ENCODE measurements at regions not wholly inside any gene's neighbourhood (a gene's known extent, or its start where the extent isn't known, plus 50 kb on each side); places are given as distances from the start of the nearest gene placed in this dataset.

- DNase-seq (ENCODE audit: low read depth in 2 of 2) = no peak
- Histone ChIP-seq H3K9me3 (ENCODE audit: control insufficient read depth, insufficient read depth, low read depth, low read length) (no peaks in the 10 kb centered on the region), H3K27ac (ENCODE audit: insufficient read depth, low read length) (no peak overlapping the region), H3K4me2 (ENCODE audit: extremely low read depth, insufficient read depth, low read length) (no peak overlapping the region), H3K4me1 (ENCODE audit: control insufficient read depth, extremely low read depth, insufficient read depth, low read length) (no peaks in the 10 kb centered on the region), H3K36me3 (ENCODE audit: control insufficient read depth, insufficient read depth, low read length) (no peaks in the 10 kb centered on the region), H3K9ac (ENCODE audit: insufficient read depth, low read length) (no peak overlapping the region), H3K79me2 (ENCODE audit: control insufficient read depth, insufficient read depth, low read length) (no peaks in the 10 kb centered on the region), H3K4me3 (replicated peaks in 1 of 4; ENCODE audit: control extremely low read depth in 1 of 4, insufficient read depth in 1 of 4, low read depth in 3 of 4, low read length in 4 of 4) (no peak overlapping the region), H4K20me1 (ENCODE audit: control insufficient read depth, extremely low read depth, insufficient read depth, low read length) (no peaks in the 10 kb centered on the region), H3K27me3 (ENCODE audit: control insufficient read depth, insufficient read depth, low read length) (peaks cover 2% of the 10 kb centered on the region), H2AFZ (ENCODE audit: low read length) (no peak overlapping the region)
- no peak for TF ChIP-seq CTCF (conservative IDR thresholded peaks at IDR 0.05 in 1 of 2, IDR thresholded peaks at IDR 0.05 in 1 of 2; ENCODE audit: low read depth in 1 of 2, low read length in 2 of 2)
- TF ChIP-seq EZH2 (IDR thresholded peaks at IDR 0.05; ENCODE audit: low read length, missing control alignments) = no peak
These were observed 306.6 kb upstream of the EXOC2 start for GRCh38 chr6:999552-999951.

GRCh38 chr6:998551-998950 lies 305.6 kb upstream of the EXOC2 start:
- H3K9me3 ChIP-seq (ENCODE audit: control insufficient read depth, insufficient read depth, low read depth, low read length) = no peaks in the 10 kb centered on the region
- no peak overlapping the region for H3K9ac ChIP-seq (ENCODE audit: insufficient read depth, low read length)
- H3K36me3 ChIP-seq (ENCODE audit: control insufficient read depth, insufficient read depth, low read length) = no peaks in the 10 kb centered on the region
- TF ChIP-seq CTCF (conservative IDR thresholded peaks at IDR 0.05 in 1 of 2, IDR thresholded peaks at IDR 0.05 in 1 of 2; ENCODE audit: low read depth in 1 of 2, low read length in 2 of 2) (no peak), EZH2 (IDR thresholded peaks at IDR 0.05; ENCODE audit: low read length, missing control alignments) (no peak)
- H4K20me1 ChIP-seq (ENCODE audit: control insufficient read depth, extremely low read depth, insufficient read depth, low read length) = no peaks in the 10 kb centered on the region
- H3K27ac ChIP-seq (ENCODE audit: insufficient read depth, low read length) = no peak overlapping the region
- no peak for DNase-seq (ENCODE audit: low read depth in 2 of 2)
- H2AFZ ChIP-seq (ENCODE audit: low read length) = no peak overlapping the region
- no peaks in the 10 kb centered on the region for H3K79me2 ChIP-seq (ENCODE audit: control insufficient read depth, insufficient read depth, low read length)
- H3K27me3 ChIP-seq (ENCODE audit: control insufficient read depth, insufficient read depth, low read length) = peaks cover 2% of the 10 kb centered on the region
- no peaks in the 10 kb centered on the region for H3K4me1 ChIP-seq (ENCODE audit: control insufficient read depth, extremely low read depth, insufficient read depth, low read length)
- H3K4me3 ChIP-seq (replicated peaks in 1 of 4; ENCODE audit: control extremely low read depth in 1 of 4, insufficient read depth in 1 of 4, low read depth in 3 of 4, low read length in 4 of 4) = no peak overlapping the region
- H3K4me2 ChIP-seq (ENCODE audit: extremely low read depth, insufficient read depth, low read length) = no peak overlapping the region

GRCh38 chr6:996271-996852 lies 303.4 kb upstream of the EXOC2 start:
- TF ChIP-seq EZH2 (IDR thresholded peaks at IDR 0.05; ENCODE audit: low read length, missing control alignments) (no peak), CTCF (conservative IDR thresholded peaks at IDR 0.05 in 1 of 2, IDR thresholded peaks at IDR 0.05 in 1 of 2; ENCODE audit: low read depth in 1 of 2, low read length in 2 of 2) (no peak)
- Histone ChIP-seq H3K9ac (ENCODE audit: insufficient read depth, low read length) (no peak overlapping the region), H3K27ac (ENCODE audit: insufficient read depth, low read length) (no peak overlapping the region), H3K36me3 (ENCODE audit: control insufficient read depth, insufficient read depth, low read length) (no peaks in the 10 kb centered on the region), H3K4me2 (ENCODE audit: extremely low read depth, insufficient read depth, low read length) (no peak overlapping the region), H3K4me1 (ENCODE audit: control insufficient read depth, extremely low read depth, insufficient read depth, low read length) (no peaks in the 10 kb centered on the region), H2AFZ (ENCODE audit: low read length) (no peak overlapping the region), H3K27me3 (ENCODE audit: control insufficient read depth, insufficient read depth, low read length) (peaks cover 2% of the 10 kb centered on the region), H3K4me3 (replicated peaks in 1 of 4; ENCODE audit: control extremely low read depth in 1 of 4, insufficient read depth in 1 of 4, low read depth in 3 of 4, low read length in 4 of 4) (no peak overlapping the region), H3K9me3 (ENCODE audit: control insufficient read depth, insufficient read depth, low read depth, low read length) (no peaks in the 10 kb centered on the region), H4K20me1 (ENCODE audit: control insufficient read depth, extremely low read depth, insufficient read depth, low read length) (no peaks in the 10 kb centered on the region), H3K79me2 (ENCODE audit: control insufficient read depth, insufficient read depth, low read length) (no peaks in the 10 kb centered on the region)
- no peak for DNase-seq (ENCODE audit: low read depth in 2 of 2)
